Posterior cingulate gyrus (tissue), 11 donors: ENCODE measurements at regions not wholly inside any gene's neighbourhood (a gene's known extent, or its start where the extent isn't known, plus 50 kb on each side); places are given as distances from the start of the nearest gene placed in this dataset.

Source experiments
- DNase-seq, 10 donors: peaks; one replicate each; pipeline versions ENCODE4 v3.0.0 to v3.0.0-alpha.2; 2020 to 2021; ENCODE audit warnings: mixed read lengths in 3 of 10
- intact Hi-C: fragments of 100-400 bp; cut with DNase I; formaldehyde crosslinking; loops from one replicate; pipeline ENCODE4 v1.15.1; 2023

DNA sequence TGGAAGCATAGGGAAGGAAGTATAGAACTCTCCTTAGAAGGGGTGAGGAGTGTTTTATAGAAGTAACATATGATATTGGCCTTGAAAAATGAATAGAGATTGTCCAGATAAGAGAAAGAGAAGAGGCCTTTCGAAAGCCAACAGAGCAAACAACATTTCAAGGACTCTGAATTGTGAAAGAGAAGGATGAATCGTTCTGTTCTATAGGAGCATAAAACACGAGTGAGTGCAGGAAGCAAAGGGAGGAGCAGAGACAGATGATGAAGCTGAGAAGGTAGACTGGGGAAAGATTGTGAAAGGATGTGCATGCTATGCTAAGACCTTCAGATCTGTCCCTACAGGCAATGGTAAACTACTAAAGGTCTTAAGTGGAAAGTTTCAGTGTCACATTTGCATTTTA, 271.0 kb downstream of the TMEM161B start:
- intact Hi-C loops, result no loop called here
- no peak for DNase-seq

DNA sequence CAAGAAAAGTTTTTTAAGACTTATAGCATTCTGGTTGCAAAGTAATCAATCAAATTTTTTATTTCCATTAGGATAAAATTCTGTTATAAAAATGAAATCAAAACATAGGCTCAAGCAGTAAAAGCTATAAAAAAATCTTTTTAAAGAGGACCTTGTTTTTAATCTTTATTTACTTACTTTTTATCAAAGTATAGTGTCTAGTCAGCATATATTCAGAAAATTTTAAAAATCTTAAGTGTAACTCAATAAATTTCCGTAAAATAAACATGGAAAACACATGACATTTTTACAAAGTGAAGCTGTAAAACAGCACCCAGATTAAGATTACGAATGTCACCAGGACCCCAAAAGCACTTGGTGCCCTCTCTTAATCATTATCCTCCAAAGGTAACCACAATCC, 302.4 kb downstream of the TMEM161B start:
- DNase-seq, result no peak
- intact Hi-C loops, result no loop called here

DNA sequence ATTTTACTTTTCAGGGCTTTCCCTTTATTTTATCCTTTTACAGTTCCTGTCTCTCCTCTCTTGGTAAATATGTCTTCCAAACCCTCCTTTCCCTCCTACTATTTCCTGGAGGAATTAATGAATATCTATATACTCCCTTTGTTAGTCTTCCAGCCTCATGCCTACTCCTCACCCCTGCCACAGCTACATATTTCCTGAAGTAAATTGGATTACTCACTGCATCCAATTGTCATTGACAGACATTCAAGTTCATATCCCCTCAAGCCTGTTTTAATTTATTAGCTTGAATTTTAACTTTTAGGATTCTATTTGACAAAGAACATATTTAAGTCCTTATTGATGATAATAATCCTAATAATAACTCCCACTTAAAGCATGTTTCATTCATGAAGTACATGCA, 314.5 kb downstream of the TMEM161B start:
- DNase-seq, result no peak
- intact Hi-C loops, result no loop called here

DNA sequence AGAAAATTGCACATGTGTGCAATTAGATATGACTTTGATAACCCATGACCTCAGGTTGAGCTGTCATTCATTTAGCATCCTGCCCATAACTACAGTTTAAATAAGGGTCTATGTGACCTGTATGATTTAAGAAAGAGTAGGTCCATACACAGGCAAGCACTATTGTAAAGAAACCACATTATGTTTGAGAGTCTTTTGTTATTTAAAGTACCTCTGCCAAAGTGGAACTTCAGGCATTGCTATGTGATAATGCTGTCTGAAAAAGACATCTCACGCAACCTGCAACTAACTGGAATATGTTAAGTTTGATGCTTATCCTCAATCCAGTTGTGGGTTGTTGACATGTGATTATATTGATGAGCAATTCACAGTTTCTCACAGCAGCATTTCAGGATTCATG, 317.0 kb downstream of the TMEM161B start:
- no peak for DNase-seq
- intact Hi-C loops, result no loop called here

DNA sequence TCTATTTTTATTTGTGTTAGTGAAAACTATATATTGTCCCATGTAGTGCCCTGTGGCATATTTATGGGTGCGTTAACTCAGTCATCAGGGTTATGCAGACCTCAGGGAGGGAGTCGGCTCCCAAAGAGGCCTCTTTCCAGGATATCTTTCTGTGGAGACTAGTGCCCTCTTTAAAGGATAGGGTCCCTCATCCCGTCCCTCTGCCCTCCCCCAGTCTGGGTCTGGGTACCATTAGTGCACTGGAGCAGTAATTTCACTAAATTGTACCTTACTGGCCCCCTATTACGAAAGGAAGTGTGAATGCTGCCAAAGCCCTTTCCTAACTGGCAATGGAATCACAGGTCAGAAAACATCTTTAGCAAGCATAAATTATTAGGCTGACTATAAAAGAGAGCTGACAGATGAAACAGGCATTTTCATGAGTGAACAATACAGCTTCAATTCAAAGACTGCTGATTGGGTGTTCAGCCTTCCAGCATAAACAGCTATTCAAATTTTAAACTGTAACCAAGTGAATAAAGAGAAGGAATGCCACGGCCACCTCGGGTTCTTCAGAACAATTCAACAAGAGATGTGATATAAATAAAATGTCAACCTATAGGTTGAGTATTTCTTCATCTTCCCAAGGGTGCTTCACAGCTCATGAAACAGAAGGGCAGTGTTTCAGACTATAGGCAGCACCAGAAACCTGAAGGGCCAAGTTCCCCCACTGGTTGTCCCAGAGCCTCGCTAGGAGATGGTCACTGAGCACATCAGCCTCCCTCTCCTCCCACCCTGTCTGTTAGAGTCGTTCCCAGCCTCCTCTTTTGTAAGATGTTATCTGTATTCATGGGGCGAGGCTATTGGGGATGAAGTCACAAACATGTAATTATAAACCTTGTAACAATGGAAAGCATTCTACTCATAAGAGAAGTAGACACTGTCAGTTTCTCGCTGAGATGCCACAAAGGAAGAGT, 318.7 kb downstream of the TMEM161B start:
- intact Hi-C loops, result loop anchor here (5.0 kb wide), 1 partner anchor 97 kb away; no protein-coding TSS in a partner anchor
- DNase-seq, result peak in 9 of 10 donors; percentile 19 to 93 (median 52)

DNA sequence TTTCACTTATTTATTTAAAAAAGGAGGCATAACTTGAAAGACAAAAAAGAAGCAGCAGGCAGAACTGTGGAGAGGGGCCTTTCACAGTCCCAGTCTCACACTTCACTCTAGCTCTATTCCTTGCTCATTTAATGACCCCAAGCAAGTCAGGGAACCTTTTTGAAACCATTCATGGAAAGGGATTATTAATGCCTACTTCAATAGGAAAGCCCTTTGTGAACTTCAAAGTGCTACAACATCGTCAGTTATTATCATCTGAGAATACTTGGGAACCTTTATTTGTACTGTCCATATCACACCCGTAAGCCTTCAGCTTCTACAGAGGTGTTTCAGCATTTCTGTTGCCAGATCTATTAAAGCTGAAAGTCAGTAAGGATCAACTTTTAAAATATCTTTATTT, 320.2 kb downstream of the TMEM161B start:
- intact Hi-C loops, result loop anchor here (5.0 kb wide), 1 partner anchor 99 kb away; no protein-coding TSS in a partner anchor

DNA sequence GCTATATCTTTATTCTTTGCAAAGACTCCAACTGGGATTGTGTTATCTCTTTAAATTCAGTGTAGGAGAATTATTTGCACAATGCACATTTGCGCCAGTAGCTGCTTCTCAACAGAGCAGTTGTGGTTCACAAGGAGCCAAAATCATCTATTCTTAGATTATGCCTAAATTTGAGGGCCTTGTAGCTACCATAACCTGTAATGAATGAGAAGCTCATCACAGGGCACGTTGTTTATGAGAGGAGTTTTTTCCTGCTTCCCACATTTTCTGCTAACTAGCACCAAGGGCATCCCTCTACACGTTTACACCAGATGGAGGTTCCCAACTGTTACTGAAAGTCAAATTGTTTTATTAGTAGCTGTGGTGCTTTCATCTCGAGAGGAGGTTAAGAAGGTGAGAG, 322.4 kb downstream of the TMEM161B start:
- no peak for DNase-seq
- intact Hi-C loops, result loop anchor here (5.0 kb wide), 1 partner anchor 101 kb away; no protein-coding TSS in a partner anchor

More for the DNA sequence above, 320.2 kb downstream of the TMEM161B start:
- no peak for DNase-seq

DNA sequence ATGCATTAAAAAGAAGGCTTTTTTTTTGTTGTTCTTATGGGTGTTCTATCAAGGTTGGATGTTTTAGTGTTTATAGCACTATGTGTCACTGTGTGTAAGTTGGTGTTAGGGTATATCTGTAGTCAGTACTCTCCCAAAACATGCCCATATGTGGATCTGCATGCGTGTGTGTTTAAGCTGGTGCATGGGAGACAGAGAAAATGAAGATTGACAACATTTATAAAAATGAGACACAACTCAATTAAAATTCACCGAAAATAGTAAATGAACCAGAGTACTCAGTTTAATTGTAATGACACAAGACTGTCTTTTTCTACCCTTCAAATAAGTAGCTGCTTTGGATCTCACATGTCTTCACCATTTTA, 323.4 kb downstream of the TMEM161B start:
- DNase-seq, result no peak
- intact Hi-C loops, result loop anchor here (2.0 to 5.0 kb wide), 2 partner anchors 46 to 102 kb away; no protein-coding TSS in a partner anchor

DNA sequence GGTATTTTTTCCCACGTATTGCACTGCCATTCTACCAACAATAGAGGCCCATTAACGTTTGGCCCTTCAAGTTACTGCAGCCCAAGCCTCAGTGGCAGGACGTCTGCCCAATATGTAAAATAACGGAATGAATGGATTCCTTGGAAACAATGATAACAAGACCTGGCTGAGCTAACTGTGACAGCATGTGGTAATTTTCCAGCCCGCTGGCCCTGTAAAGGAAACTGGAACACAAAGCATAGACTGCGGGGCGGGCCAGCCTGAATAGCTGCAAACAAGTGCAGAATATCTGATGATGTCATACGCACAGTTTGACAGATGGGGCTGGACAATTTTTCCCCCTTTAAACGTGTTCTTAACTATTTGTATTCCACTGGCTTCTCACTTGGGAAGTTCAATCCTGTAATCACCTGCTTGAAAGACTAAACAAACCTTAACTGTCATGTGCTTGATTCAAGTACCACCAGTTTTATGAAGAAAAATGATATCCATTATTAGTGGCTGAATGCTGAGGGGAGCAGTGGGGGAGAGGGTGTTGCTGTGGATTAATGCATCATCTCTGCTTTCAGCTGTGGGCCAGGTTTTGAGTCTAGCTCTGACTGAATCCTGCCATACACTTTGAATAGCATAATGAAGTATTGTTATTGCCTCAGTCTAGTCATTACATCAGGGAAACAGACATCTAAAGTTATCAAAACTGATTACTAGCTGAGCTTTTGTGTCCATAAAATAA, 323.9 kb downstream of the TMEM161B start:
- DNase-seq, result peak; percentile 67 to 97 (median 82)
- intact Hi-C loops, result loop anchor here (1.0 to 5.0 kb wide), 3 partner anchors 46 to 196 kb away; no protein-coding TSS in a partner anchor

DNA sequence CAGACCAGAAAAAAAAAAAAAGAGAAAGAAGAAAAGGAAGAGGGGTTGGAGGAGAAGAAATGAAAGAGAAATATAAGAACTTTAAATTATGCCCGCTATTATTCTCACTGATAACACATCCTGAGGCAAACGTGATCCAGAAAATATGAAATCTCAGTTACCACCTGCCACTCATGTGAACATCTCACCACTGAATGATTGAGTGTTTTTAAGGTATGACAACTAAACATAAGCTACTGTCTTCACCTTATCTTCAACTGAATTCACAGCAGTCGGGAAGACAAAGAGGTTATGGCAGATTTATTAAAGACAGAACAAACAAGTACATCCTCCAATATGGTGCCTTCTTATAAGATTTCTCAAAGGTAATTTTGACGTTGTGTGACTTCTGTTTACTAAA, 327.9 kb downstream of the TMEM161B start:
- intact Hi-C loops, result no loop called here
- DNase-seq, result no peak

DNA sequence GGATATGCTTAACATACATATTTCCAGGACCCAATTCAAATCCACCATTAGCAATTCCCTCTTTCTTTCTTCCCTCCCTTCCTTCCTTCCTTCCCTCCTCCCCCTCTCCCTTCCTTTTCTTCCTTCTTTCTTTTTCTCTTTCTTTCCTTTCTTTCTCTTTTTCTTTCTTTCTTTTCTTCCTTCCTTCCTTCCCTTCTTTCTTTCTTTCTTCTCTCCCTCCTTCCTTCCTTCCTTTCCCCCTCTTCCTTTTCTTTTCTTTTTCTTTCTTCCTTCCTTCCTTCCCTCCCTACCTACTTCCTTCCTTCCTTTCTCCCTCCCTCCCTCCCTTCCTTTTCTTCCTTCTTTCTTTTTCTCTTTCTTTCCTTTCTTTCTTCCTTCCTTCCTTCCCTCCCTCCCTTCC, 332.0 kb downstream of the TMEM161B start:
- intact Hi-C loops, result no loop called here
- DNase-seq, result no peak

DNA sequence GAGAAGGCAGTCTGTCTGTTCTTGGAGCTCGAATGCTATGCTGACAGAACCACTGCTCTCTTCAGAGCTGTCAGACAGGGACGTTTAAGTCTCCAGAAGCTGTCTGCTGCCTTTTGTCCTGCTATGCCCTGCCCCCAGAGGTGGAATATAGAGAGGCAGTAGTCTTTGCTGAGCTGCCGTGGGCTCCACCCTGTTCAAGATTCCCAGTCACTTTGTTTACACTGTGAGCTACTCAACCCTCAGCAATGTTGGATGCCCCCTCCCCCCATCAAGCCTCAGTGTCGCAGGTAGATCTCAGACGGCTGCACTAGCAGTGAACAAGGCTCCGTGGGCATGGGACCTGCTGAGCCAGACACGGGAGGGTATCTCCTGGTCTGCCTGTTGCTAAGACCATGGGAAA, 344.2 kb downstream of the TMEM161B start:
- intact Hi-C loops, result no loop called here

DNA sequence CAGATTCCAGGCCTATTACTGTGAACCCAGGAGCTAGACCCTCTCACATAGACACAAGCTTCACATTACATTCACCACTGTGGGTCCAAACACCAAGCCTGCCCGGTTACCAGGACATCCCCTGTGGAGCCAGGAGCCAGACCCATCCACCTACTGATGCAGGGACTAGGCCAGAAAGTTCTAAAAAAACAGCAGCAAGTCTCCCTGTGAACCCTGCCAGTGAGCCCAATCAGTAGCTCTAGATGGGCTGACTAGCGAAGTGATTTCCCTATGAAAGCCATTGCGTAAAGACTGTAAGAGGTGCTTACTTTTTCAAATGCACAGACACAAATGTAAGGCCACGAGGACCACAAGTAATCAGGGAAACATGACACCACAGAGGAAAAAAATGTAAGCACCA, 352.3 kb downstream of the TMEM161B start:
- DNase-seq, result no peak
- intact Hi-C loops, result no loop called here

More for the DNA sequence above, 344.2 kb downstream of the TMEM161B start:
- DNase-seq, result peak in 1 of 10 donors; percentile 34

DNA sequence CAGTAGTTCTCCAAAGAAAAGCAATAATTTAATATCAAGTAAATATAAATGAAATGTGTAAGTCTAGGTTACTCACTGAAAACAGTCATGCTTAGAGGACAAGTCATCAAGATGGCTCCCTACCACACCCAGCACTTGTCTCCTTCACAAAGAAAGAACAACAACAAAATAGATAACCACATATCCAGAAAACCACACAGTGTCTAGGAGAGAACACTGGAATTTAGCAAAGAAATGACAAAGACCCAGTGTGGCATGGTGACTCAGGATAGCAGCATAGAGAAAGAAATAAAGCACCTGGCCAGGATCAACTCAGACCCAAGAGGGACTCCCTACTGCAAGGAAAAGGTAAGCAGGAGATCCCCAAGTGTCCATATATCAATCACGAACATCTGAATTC, 356.2 kb downstream of the TMEM161B start:
- intact Hi-C loops, result no loop called here
- DNase-seq, result no peak

DNA sequence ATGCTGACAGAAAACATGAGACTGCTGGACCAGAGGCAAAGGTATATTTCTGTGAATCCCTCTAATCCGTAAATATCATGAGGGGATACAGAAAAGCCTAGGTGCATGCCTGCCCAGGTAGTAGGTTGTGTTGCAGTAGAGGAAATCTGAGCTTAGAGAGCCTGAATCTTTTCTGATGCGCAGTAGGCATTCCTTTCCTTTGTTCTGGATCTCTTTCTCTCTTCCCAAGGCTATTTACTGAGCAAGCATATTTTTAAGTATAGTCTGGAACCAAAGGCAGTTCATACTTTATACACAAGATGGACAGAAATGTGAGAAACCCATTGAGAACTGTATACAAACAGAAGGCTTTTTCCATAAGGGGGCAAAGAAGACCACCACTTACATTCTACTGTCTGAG, 359.3 kb downstream of the TMEM161B start:
- DNase-seq, result no peak
- intact Hi-C loops, result no loop called here

DNA sequence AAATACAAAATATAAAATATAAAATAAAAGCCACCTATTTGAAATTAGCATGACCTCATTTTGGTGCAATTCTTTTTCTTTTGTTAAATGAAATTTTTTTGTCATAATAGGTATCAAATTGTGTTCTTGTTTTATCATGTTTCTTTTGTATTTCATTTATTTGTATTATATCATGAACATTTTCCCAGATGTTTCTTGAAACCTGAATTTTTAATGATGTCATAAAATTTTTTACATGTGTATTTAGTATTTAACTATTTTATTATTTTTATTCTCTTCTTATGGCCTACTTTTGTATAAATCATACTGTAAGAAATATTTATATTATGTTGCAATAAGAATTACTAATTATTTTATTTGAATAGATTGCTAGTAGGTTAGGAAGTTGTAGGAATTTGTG, 361.7 kb downstream of the TMEM161B start:
- intact Hi-C loops, result no loop called here
- no peak for DNase-seq

DNA sequence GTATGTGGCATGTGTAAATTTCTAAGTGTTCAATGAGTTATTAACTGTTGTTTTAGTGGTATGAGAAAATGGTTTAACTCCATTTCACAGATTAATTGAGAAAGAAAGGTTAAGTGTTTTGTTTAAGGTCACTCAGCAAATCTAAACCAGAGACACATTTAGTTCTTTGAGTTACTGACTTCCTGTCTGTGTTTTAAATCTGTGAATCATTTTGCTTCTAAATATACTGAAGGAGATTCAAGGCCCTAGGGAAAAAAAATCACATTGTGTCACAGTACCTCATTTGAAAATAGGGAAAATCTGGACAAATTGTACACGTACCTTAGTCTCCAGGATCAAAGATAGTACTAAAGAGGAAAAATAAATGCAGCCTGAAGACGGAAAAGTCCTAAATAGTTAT, 368.2 kb downstream of the TMEM161B start:
- intact Hi-C loops, result no loop called here
- DNase-seq, result no peak

DNA sequence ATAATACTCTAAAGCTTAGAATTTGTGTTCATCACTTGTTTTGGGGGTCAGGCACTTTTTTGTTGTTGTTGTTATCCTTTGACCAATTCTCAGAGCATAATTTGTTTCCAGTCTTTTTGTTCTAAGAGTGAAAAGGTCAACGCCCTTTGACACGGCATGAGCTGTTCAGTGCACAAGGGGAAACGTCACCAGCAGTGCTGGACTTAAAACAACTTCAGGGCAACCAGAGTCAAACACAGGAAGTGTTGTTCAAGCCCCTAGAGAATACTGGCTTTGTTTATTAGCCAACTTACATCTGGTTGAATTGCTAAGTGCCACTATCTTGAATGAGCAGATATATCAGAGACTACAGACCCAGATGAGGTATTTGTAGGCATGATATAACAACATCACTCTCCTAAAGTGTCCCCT, 368.9 kb downstream of the TMEM161B start:
- intact Hi-C loops, result loop anchor here (2.0 to 5.0 kb wide), 4 partner anchors 45 to 793 kb away; no protein-coding TSS in a partner anchor
- DNase-seq, result peak in 8 of 10 donors; percentile 23 to 91 (median 58)

DNA sequence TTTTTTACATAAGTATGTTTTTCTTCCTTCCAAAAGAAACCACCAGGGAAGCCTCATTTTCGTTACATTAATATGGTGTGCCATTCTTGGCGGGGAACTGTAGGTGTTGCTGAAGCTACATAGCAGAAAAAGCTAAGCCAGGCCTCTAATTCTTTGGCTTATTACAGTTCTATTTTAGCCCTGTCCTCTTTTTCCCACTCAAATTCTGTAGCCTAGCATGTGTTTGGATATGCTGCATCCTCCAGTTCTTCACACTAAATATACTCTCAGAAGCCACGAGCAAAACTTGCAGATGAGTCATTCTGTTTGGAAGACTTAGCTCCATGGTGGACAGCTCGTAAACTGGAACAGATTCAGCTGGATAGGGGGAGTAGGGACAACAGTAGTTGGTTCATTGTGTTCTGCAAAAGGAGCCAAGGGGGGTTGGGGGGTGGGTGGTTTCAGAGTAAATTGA, 369.4 kb downstream of the TMEM161B start:
- peak in 5 of 10 donors; percentile 19 to 73 (median 31) for DNase-seq
- intact Hi-C loops, result loop anchor here (2.0 to 5.0 kb wide), 4 partner anchors 46 to 793 kb away; no protein-coding TSS in a partner anchor

DNA sequence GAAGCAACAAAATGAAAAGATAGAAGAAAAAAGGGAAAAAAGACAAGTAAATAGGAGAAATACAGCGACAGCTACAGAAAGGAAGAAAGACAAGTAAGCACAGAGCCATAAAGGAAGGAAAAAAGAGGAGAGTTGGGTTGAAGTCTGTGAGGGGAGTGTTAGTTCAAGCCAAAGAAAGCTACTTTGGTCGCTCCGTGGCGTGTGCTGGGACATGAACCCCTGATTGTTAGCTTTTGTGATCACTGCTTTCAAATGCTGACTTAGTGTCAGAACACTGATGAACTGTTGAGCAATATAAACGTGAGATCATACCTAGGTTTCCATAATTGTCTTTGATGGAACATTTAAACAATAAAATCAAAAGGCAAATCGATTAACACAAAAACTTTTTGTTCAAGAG, 370.1 kb downstream of the TMEM161B start:
- no peak for DNase-seq
- intact Hi-C loops, result loop anchor here (2.0 to 5.0 kb wide), 4 partner anchors 46 to 794 kb away; no protein-coding TSS in a partner anchor

DNA sequence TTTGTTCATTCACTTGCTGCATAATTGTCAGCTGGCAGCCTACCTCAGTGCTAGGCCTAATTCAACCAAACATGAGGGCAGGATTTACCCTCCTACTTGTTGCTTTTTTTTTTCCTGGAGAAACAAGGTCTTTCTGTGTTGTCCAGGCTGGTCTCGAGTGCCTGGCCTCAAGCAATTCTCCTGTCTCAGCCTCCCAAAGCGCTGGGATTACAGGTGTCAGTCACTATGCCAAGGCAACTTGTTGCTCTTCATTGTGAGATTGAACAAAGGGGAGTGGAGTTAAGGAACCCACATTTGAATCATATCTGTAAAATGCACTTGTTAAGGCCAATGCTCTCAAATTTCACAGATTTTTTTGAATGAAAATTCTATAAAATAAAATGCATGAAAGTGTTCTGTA, 380.5 kb downstream of the TMEM161B start:
- intact Hi-C loops, result loop anchor here (5.0 kb wide), 1 partner anchor 91 kb away; no protein-coding TSS in a partner anchor
- no peak for DNase-seq
